ENCODE measurements at regions not wholly inside any gene's neighbourhood (a gene's known extent, or its start where the extent isn't known, plus 50 kb on each side); places are given as distances from the start of the nearest gene placed in this dataset.

- TF ChIP-seq EGR1 (IDR thresholded peaks at IDR 0.05) (no peak), TCF12 (IDR thresholded peaks at IDR 0.05; ENCODE audit: low read depth) (no peak), TEAD4 (IDR thresholded peaks at IDR 0.05) (no peak), RAD21 (IDR thresholded peaks at IDR 0.05; ENCODE audit: low read depth) (no peak), YY1 (IDR thresholded peaks at IDR 0.05; ENCODE audit: low read depth) (no peak), MAX (IDR thresholded peaks at IDR 0.05) (no peak), CREB1 (IDR thresholded peaks at IDR 0.05; ENCODE audit: low read depth) (no peak), NFIC (IDR thresholded peaks at IDR 0.05) (no peak), EP300 (IDR thresholded peaks at IDR 0.05; ENCODE audit: borderline replicate concordance) (no peak), TAF1 (IDR thresholded peaks at IDR 0.05; ENCODE audit: low read depth) (no peak)
Observed at GRCh38 chr11:28835790-28836189, 727.6 kb downstream of the METTL15 start.

GRCh38 chr11:28835317-28835716 is 727.1 kb downstream of the METTL15 start:
- TF ChIP-seq REST (IDR thresholded peaks at IDR 0.05; ENCODE audit: low read depth) (no peak), TEAD4 (IDR thresholded peaks at IDR 0.05) (no peak), USF1 (IDR thresholded peaks at IDR 0.05) (no peak), YY1 (IDR thresholded peaks at IDR 0.05; ENCODE audit: low read depth) (no peak), FOXM1 (IDR thresholded peaks at IDR 0.05; ENCODE audit: borderline replicate concordance, low read depth) (no peak), ZBTB7A (IDR thresholded peaks at IDR 0.05; ENCODE audit: low read depth) (no peak), CEBPB (IDR thresholded peaks at IDR 0.05) (no peak), EGR1 (IDR thresholded peaks at IDR 0.05) (no peak), EP300 (IDR thresholded peaks at IDR 0.05; ENCODE audit: borderline replicate concordance) (no peak), NFIC (IDR thresholded peaks at IDR 0.05) (no peak), MAX (IDR thresholded peaks at IDR 0.05) (no peak), RAD21 (IDR thresholded peaks at IDR 0.05; ENCODE audit: low read depth) (no peak), CREB1 (IDR thresholded peaks at IDR 0.05; ENCODE audit: low read depth) (no peak), TCF12 (IDR thresholded peaks at IDR 0.05; ENCODE audit: low read depth) (no peak; the same call in 1 of the 2 replicates), TAF1 (IDR thresholded peaks at IDR 0.05; ENCODE audit: low read depth) (no peak)

- TF ChIP-seq YY1 (IDR thresholded peaks at IDR 0.05; ENCODE audit: low read depth) (no peak), EP300 (IDR thresholded peaks at IDR 0.05; ENCODE audit: borderline replicate concordance) (peak; percentile 48; the same call in 1 of the 2 replicates), TCF12 (IDR thresholded peaks at IDR 0.05; ENCODE audit: low read depth) (peak; percentile 39; the same call in 1 of the 2 replicates), USF1 (IDR thresholded peaks at IDR 0.05) (no peak), ZBTB7A (IDR thresholded peaks at IDR 0.05; ENCODE audit: low read depth) (no peak), MAX (IDR thresholded peaks at IDR 0.05) (peak; percentile 44; the same call in 1 of the 2 replicates), FOXM1 (IDR thresholded peaks at IDR 0.05; ENCODE audit: borderline replicate concordance, low read depth) (no peak; the same call in 1 of the 2 replicates), TEAD4 (IDR thresholded peaks at IDR 0.05) (no peak), CEBPB (IDR thresholded peaks at IDR 0.05) (no peak), TAF1 (IDR thresholded peaks at IDR 0.05; ENCODE audit: low read depth) (no peak)
Observed at GRCh38 chr11:28834877-28835276, 726.7 kb downstream of the METTL15 start.

GRCh38 chr11:28833670-28834069 is 725.5 kb downstream of the METTL15 start:
- TF ChIP-seq USF1 (IDR thresholded peaks at IDR 0.05) (no peak), CEBPB (IDR thresholded peaks at IDR 0.05) (no peak), EP300 (IDR thresholded peaks at IDR 0.05; ENCODE audit: borderline replicate concordance) (peak; percentile 95), ZBTB7A (IDR thresholded peaks at IDR 0.05; ENCODE audit: low read depth) (no peak), MAX (IDR thresholded peaks at IDR 0.05) (peak; percentile 61; the same call in 1 of the 2 replicates), TAF1 (IDR thresholded peaks at IDR 0.05; ENCODE audit: low read depth) (no peak), TEAD4 (IDR thresholded peaks at IDR 0.05) (peak; percentile 89), NFIC (IDR thresholded peaks at IDR 0.05) (peak; percentile 63), YY1 (IDR thresholded peaks at IDR 0.05; ENCODE audit: low read depth) (no peak), FOXM1 (IDR thresholded peaks at IDR 0.05; ENCODE audit: borderline replicate concordance, low read depth) (peak; percentile 87), RAD21 (IDR thresholded peaks at IDR 0.05; ENCODE audit: low read depth) (peak; percentile 31; the same call in 1 of the 2 replicates), TCF12 (IDR thresholded peaks at IDR 0.05; ENCODE audit: low read depth) (peak; percentile 82), REST (IDR thresholded peaks at IDR 0.05; ENCODE audit: low read depth) (no peak), CREB1 (IDR thresholded peaks at IDR 0.05; ENCODE audit: low read depth) (peak; percentile 57; the same call in 1 of the 2 replicates), EGR1 (IDR thresholded peaks at IDR 0.05) (no peak)

All from Ishikawa (cell line).